Kidney epithelial cell (primary cell): ENCODE measurements at regions not wholly inside any gene's neighbourhood (a gene's known extent, or its start where the extent isn't known, plus 50 kb on each side); places are given as distances from the start of the nearest gene placed in this dataset.

Experiments used
- DNase-seq: peaks from one replicate; pipeline ENCODE4 v3.0.0-alpha.2; 2010; ENCODE audit warnings: low read depth
- H3K27me3 ChIP-seq: 2 replicates; pipeline ENCODE4 v1.6.0; 2011; ENCODE audit warnings: low read length; ENCODE audit not compliant: control insufficient read depth, insufficient read depth
- H3K36me3 ChIP-seq: 2 replicates; pipeline ENCODE4 v1.5.1; 2011; ENCODE audit warnings: low read length; ENCODE audit not compliant: control insufficient read depth, insufficient read depth
- H3K4me3 ChIP-seq: 2 replicates; pipeline ENCODE4 v1.5.1; 2011; ENCODE audit warnings: low read depth, mild to moderate bottlenecking, control low read depth, low read length
- TF ChIP-seq, protein P1 (sequence below): IDR thresholded peaks from 2 replicates; pipeline ENCODE4 v1.5.1; 2011; ENCODE audit warnings: mild to moderate bottlenecking, moderate library complexity, low read length, control low read depth, inconsistent platforms; ENCODE audit not compliant: insufficient read depth, poor library complexity, severe bottlenecking

DNA sequence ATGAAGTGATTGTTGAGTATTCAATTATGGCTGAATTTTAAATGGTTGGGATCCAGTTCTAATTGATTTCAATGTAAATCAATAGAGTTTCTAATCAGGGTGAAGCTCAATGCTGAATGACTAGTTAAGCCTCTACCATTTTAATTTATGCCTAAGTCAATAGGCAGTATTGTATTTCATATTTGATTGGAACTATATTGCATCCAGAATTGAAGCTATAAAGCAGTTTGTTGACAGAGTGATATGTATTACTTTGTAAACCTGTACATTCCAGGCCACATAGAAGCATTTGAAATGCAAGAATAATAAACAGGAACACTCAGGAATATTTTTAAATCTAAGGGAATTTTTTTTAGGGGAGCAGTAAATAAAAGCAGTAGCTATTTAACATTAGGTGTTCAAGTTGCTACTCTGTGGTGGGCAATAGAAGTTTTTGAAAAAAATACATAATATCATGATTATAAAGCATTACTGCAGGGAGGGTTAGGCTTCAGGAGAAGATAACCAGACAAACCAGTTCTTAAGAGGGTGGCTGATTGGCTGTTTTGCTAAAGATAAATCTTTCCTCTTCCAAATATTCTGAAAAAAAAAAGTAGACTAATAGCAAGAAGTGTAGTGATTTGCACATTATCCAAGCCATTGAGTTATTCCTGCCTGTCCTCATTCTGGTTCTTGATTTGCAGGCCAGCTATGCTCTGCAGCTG lies 492.0 kb upstream of the MEF2C start:
- Histone ChIP-seq H3K36me3 (no peaks in the 10 kb centered on the region), H3K27me3 (no peaks in the 10 kb centered on the region), H3K4me3 (no peak overlapping the region)
- no peak for DNase-seq
- TF ChIP-seq, protein P1, sequence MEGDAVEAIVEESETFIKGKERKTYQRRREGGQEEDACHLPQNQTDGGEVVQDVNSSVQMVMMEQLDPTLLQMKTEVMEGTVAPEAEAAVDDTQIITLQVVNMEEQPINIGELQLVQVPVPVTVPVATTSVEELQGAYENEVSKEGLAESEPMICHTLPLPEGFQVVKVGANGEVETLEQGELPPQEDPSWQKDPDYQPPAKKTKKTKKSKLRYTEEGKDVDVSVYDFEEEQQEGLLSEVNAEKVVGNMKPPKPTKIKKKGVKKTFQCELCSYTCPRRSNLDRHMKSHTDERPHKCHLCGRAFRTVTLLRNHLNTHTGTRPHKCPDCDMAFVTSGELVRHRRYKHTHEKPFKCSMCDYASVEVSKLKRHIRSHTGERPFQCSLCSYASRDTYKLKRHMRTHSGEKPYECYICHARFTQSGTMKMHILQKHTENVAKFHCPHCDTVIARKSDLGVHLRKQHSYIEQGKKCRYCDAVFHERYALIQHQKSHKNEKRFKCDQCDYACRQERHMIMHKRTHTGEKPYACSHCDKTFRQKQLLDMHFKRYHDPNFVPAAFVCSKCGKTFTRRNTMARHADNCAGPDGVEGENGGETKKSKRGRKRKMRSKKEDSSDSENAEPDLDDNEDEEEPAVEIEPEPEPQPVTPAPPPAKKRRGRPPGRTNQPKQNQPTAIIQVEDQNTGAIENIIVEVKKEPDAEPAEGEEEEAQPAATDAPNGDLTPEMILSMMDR, result no peak

DNA sequence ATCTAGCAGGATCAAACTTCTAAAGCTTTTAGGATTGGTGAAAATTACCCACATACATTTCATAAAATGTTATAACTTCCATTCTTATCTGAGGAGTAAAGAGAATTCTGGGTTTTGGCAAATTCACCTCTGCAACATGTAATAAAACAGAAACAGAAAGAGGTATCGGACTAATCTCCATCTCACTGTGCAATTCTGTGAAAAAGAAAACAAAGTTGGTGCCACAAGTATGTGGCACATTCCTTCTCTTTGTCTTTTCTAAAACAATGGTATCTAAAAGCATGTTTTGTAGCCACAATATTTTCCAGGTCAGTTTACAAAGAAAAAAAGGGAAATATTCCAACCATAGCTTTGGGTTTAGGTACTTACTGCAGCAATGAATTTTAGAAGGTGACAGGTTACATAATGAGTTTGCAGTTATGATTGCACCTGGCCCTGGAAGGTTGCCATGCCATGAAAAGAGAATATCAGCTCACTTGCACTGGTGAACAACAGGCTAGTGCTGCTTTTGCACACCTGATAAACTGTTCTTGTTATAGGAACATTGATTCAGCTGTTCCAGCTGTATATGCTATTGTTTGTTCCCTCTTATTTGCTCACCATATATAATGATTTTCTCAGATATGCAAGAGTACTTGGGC lies 491.3 kb upstream of the MEF2C start:
- Histone ChIP-seq H3K27me3 (no peaks in the 10 kb centered on the region), H3K4me3 (no peak overlapping the region), H3K36me3 (no peaks in the 10 kb centered on the region)
- DNase-seq, result no peak
- TF ChIP-seq, protein P1, result no peak

DNA sequence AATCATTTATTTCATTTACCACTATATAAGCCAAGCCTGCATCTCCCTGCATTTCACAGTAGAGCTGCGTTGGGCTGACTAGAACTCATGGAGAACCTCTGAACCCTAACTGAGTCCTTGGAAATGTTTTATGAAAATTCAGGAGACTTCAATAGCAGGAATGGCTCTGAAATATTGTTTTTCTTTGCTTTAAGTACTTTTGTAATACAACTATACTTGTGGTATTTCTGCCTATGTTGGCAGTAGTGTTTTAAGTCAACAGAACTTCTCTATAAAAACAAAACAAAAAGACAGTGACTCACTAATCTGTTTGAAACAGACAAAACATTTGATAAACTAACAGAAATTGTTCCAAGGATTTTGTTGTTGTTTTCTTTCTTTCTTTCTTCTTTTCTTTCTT lies 489.2 kb upstream of the MEF2C start:
- Histone ChIP-seq H3K27me3 (no peaks in the 10 kb centered on the region), H3K36me3 (no peaks in the 10 kb centered on the region), H3K4me3 (no peak overlapping the region)
- TF ChIP-seq, protein P1, result no peak
- no peak for DNase-seq

DNA sequence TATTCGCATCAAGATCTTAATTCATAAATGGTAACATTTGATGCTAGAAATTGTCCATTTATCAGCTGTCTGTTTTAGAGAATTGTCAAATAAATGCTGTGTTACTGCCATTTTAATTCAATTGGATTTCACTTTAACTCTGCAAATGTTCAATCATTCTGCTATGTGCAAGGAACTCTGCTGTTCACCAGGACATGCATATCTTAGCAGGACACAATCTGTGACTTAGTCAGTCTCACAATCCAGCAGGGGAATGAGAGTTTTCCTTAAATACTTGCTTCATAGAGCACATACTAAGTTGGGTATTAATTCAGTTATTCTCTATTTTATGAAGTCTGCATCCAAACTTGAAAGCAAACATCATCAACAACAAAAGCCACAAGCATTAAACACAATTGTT lies 488.7 kb upstream of the MEF2C start:
- DNase-seq, result no peak
- no peak overlapping the region for H3K4me3 ChIP-seq
- no peaks in the 10 kb centered on the region for H3K27me3 ChIP-seq
- TF ChIP-seq, protein P1, result no peak
- no peaks in the 10 kb centered on the region for H3K36me3 ChIP-seq

DNA sequence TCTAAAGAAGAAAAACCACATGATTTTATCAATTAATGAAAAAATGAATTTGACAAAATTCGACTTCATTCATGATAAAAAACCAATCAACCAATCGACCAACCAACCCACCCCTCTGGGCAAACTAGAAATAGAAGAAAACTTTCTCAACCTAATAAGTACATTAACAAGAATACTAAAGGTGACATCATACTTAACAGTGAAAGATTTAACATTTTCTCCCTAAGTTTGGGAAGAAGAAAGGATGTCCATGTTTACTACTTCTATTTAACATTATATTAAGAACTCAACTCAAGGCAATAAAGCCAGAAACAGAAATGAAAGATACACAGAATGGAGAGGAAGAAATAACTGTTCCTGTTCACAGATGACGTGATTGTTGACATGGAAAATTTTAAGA lies 476.1 kb upstream of the MEF2C start:
- H3K4me3 ChIP-seq, result no peak overlapping the region
- DNase-seq, result no peak
- TF ChIP-seq, protein P1, result no peak

More for the DNA sequence above, 476.1 kb upstream of the MEF2C start:
- Histone ChIP-seq H3K27me3 (no peaks in the 10 kb centered on the region), H3K36me3 (no peaks in the 10 kb centered on the region)
